Adrenal gland (tissue), 5 donors: ENCODE measurements at regions not wholly inside any gene's neighbourhood (a gene's known extent, or its start where the extent isn't known, plus 50 kb on each side); places are given as distances from the start of the nearest gene placed in this dataset.

ENCODE experiments used
- CTCF ChIP-seq, 6 experiments: fragments of 450-650 bp in 4 of 6; fragments of 200-600 bp in 2 of 6; sonication (generic) in 1 of 6; IDR thresholded peaks; 1 replicate in 5 of 6; 2 replicates in 1 of 6; pipeline versions ENCODE4 v1.5.1 to v1.8.0; 2016 to 2021; ENCODE audit warnings: antibody characterized with exemption in 6 of 6, mild to moderate bottlenecking in 2 of 6, moderate library complexity in 1 of 6
- POLR2A ChIP-seq, 2 donors: fragments of 450-650 bp; IDR thresholded peaks; one replicate each; pipeline ENCODE4 v1.6.1; 2017; ENCODE audit warnings: antibody characterized with exemption in 2 of 2, mild to moderate bottlenecking in 2 of 2, moderate library complexity in 1 of 2
- donor health status: DM: no; HTN: no; CAD: no.

- TF ChIP-seq CTCF (IDR thresholded peaks at IDR 0.05) (no peak), POLR2A (IDR thresholded peaks at IDR 0.05) (no peak)
These were observed 209.3 kb upstream of the ROPN1 start for GRCh38 chr3:124201226-124201625.
